ENCODE measurements at regions not wholly inside any gene's neighbourhood (a gene's known extent, or its start where the extent isn't known, plus 50 kb on each side); places are given as distances from the start of the nearest gene placed in this dataset.

DNA sequence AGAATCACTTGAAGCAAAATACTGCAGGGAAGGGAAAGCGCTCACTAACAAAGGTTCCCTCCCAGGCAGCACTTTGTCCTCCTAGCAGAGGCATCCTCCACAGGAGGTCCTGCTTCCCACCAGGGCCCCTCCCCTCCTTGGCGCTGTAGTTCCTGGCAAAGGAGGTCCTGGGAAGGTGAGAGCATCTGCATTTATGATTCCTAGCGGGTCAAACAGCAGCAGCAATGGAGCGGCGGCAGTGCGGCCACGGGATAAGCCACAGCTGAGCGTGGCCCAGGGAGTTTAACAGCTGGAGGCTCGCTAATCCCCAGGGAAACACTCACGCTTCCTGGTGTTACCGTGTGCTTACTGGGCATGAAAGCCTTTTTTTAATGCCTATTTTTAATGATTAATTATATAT is 185.8 kb downstream of the TTLL2 start:
- H3K27me3 ChIP-seq (ENCODE audit: control insufficient read depth, insufficient read depth, low read length) = no peaks in the 10 kb centered on the region
- CTCF ChIA-PET = no interaction called here
- no peak for TF ChIP-seq CTCF (IDR thresholded peaks at IDR 0.05; ENCODE audit: insufficient read depth, low read depth, low read length)
- POLR2A ChIA-PET = no interaction called here
- no peak for DNase-seq (ENCODE audit: low read depth)
- no peak overlapping the region for H3K4me3 ChIP-seq (ENCODE audit: low read depth, low read length)
- no peaks in the 10 kb centered on the region for H3K36me3 ChIP-seq (ENCODE audit: control insufficient read depth, insufficient read depth, low read length)

GRCh38 chr6:167512696-167513375 is 187.9 kb downstream of the TTLL2 start:
- Histone ChIP-seq H3K36me3 (ENCODE audit: control insufficient read depth, insufficient read depth, low read length) (no peaks in the 10 kb centered on the region), H3K4me3 (ENCODE audit: low read depth, low read length) (no peak overlapping the region), H3K27me3 (ENCODE audit: control insufficient read depth, insufficient read depth, low read length) (no peaks in the 10 kb centered on the region)
- no peak for TF ChIP-seq CTCF (IDR thresholded peaks at IDR 0.05; ENCODE audit: insufficient read depth, low read depth, low read length)
- POLR2A ChIA-PET = no interaction called here
- CTCF ChIA-PET = no interaction called here
- DNase-seq (ENCODE audit: low read depth) = no peak

GRCh38 chr6:167513778-167514177 is 188.9 kb downstream of the TTLL2 start:
- Histone ChIP-seq H3K36me3 (ENCODE audit: control insufficient read depth, insufficient read depth, low read length) (no peaks in the 10 kb centered on the region), H3K27me3 (ENCODE audit: control insufficient read depth, insufficient read depth, low read length) (no peaks in the 10 kb centered on the region), H3K4me3 (ENCODE audit: low read depth, low read length) (no peak overlapping the region)
- POLR2A ChIA-PET = no interaction called here
- TF ChIP-seq CTCF (IDR thresholded peaks at IDR 0.05; ENCODE audit: insufficient read depth, low read depth, low read length) = no peak
- CTCF ChIA-PET = no interaction called here
- DNase-seq (ENCODE audit: low read depth) = no peak

- CTCF ChIA-PET = no interaction called here
- POLR2A ChIA-PET = no interaction called here
- no peak overlapping the region for H3K4me3 ChIP-seq (ENCODE audit: low read depth, low read length)
- no peak for DNase-seq (ENCODE audit: low read depth)
- TF ChIP-seq CTCF (IDR thresholded peaks at IDR 0.05; ENCODE audit: insufficient read depth, low read depth, low read length) = no peak
- no peaks in the 10 kb centered on the region for H3K36me3 ChIP-seq (ENCODE audit: control insufficient read depth, insufficient read depth, low read length)
- H3K27me3 ChIP-seq (ENCODE audit: control insufficient read depth, insufficient read depth, low read length) = no peaks in the 10 kb centered on the region
These were observed 189.6 kb downstream of the TTLL2 start for GRCh38 chr6:167514524-167514923.

DNA sequence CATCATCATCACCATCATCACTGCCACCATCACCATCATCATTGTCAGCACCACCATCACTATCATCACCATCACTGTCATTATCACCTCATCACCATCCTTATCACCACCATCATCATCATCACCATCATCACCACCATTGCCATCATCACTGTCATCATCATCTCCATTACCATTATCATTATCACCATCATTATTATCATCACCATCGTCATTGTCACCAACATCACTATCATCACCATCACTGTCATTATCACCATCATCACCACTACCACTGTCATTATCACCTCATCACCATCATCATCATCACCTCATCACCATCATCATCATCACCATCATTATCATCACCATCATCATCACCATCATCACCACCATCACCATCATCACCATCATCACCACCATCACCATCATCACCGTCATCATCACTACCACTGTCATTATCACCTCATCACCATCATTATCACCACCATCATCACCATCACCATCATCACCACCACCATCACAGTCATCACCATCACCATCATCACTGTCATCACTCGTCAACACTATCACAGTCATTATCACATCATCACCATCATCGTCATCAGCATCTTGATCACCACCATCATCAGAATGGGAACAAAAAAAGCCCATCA is 191.1 kb downstream of the TTLL2 start:
- DNase-seq (ENCODE audit: low read depth) = no peak
- Histone ChIP-seq H3K36me3 (ENCODE audit: control insufficient read depth, insufficient read depth, low read length) (no peaks in the 10 kb centered on the region), H3K27me3 (ENCODE audit: control insufficient read depth, insufficient read depth, low read length) (no peaks in the 10 kb centered on the region), H3K4me3 (ENCODE audit: low read depth, low read length) (no peak overlapping the region)
- ChIA-PET POLR2A (no interaction called here), CTCF (no interaction called here)
- no peak for TF ChIP-seq CTCF (IDR thresholded peaks at IDR 0.05; ENCODE audit: insufficient read depth, low read depth, low read length)
